ENCODE measurements at regions not wholly inside any gene's neighbourhood (a gene's known extent, or its start where the extent isn't known, plus 50 kb on each side); places are given as distances from the start of the nearest gene placed in this dataset.

DNA sequence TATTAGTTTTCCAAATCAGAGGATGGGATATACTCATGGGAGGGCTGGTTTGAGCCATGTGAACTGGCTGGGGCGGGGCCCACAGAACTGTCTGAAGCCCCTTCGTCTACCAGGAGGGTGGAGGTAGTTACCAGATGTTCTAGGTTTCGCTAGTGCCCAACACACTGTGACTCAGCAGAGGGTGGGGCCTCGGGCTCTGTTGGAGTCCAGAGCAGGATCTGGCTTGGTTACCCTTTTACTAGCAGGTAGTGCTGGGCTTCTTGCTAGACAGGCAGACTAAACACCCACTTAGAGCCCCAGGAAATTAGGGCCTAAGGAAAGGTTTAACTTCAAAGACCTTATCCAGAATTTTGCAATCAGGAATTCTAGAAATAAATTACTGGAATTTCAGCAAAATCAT, 56.2 kb upstream of the CHRDL1 start:
- Histone ChIP-seq H3K4me1 (ENCODE audit: control insufficient read depth, insufficient read depth, low read length) (no peaks in the 10 kb centered on the region; the same call in 1 of the 2 replicates), H4K20me1 (ENCODE audit: control insufficient read depth, insufficient read depth) (no peaks in the 10 kb centered on the region; the same call in 1 of the 2 replicates), H3K4me2 (ENCODE audit: control insufficient read depth, insufficient read depth) (no peak overlapping the region), H3K9me3 (replicated peaks; ENCODE audit: control insufficient read depth, insufficient read depth, low read length) (no peaks in the 10 kb centered on the region), H3K79me2 (ENCODE audit: control insufficient read depth, insufficient read depth, low read length) (no peaks in the 10 kb centered on the region), H3K9ac (ENCODE audit: control insufficient read depth, insufficient read depth, low read length) (no peak overlapping the region), H3K27me3 (replicated peaks in 1 of 2; ENCODE audit: control insufficient read depth in 2 of 2, insufficient read depth in 2 of 2, low read length in 1 of 2) (no peaks in the 10 kb centered on the region), H2AFZ (ENCODE audit: control insufficient read depth, low read depth, low read length) (no peak overlapping the region), H3K36me3 (ENCODE audit: control insufficient read depth in 2 of 2, insufficient read depth in 2 of 2, low read length in 1 of 2) (no peaks in the 10 kb centered on the region), H3K4me3 (no peak overlapping the region), H3K27ac (ENCODE audit: control insufficient read depth, insufficient read depth) (no peak overlapping the region)
- no peak for DNase-seq (ENCODE audit: low read depth, low spot score)
- WGBS (ENCODE audit: insufficient coverage, insufficient replicate concordance, low lambda C conversion rate, missing lambda C conversion rate) = 33% methylated on average over 4 of the region's 4 CpGs
- intact Hi-C loops (cut with micrococcal nuclease; ENCODE audit: unreplicated experiment) (loop anchor here (1.0 to 10.0 kb wide), 3 partner anchors 393 to 689 kb away; no protein-coding TSS in a partner anchor), in situ Hi-C loops (cut with MboI) (loop anchor here (10.0 kb wide), 1 partner anchor 393 kb away; no protein-coding TSS in a partner anchor)
- BruUV-seq (replicated peaks) = no TSS peak
- ChIA-PET CTCF (interaction anchor here (1.1 kb wide), 1 partner anchor 693 kb away, joined by 4 read pairs; no protein-coding TSS in a partner anchor), POLR2A (no interaction called here), SMC1A (ENCODE audit: uncharacterized antibody, unreplicated experiment) (interaction anchor here (1.0 kb wide), 1 partner anchor 406 kb away, joined by 3 read pairs; no protein-coding TSS in a partner anchor), RAD21 (ENCODE audit: unreplicated experiment) (interaction anchor here (2.0 kb wide), 1 partner anchor 403 kb away, joined by 5 read pairs; no protein-coding TSS in a partner anchor)
- ATAC-seq = peak; percentile 47
- no peak for FAIRE-seq
- TF ChIP-seq TARDBP (IDR thresholded peaks at IDR 0.05; ENCODE audit: borderline replicate concordance) = no peak
- no peak for TF ChIP-seq ZBED1 (IDR thresholded peaks at IDR 0.05; ENCODE audit: borderline replicate concordance)
- TF ChIP-seq, protein P1, sequence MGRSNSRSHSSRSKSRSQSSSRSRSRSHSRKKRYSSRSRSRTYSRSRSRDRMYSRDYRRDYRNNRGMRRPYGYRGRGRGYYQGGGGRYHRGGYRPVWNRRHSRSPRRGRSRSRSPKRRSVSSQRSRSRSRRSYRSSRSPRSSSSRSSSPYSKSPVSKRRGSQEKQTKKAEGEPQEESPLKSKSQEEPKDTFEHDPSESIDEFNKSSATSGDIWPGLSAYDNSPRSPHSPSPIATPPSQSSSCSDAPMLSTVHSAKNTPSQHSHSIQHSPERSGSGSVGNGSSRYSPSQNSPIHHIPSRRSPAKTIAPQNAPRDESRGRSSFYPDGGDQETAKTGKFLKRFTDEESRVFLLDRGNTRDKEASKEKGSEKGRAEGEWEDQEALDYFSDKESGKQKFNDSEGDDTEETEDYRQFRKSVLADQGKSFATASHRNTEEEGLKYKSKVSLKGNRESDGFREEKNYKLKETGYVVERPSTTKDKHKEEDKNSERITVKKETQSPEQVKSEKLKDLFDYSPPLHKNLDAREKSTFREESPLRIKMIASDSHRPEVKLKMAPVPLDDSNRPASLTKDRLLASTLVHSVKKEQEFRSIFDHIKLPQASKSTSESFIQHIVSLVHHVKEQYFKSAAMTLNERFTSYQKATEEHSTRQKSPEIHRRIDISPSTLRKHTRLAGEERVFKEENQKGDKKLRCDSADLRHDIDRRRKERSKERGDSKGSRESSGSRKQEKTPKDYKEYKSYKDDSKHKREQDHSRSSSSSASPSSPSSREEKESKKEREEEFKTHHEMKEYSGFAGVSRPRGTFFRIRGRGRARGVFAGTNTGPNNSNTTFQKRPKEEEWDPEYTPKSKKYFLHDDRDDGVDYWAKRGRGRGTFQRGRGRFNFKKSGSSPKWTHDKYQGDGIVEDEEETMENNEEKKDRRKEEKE (IDR thresholded peaks at IDR 0.05) = no peak
- no peak for TF ChIP-seq SIN3A (IDR thresholded peaks at IDR 0.05; ENCODE audit: low read depth, low read length)
- TF ChIP-seq, protein P2, sequence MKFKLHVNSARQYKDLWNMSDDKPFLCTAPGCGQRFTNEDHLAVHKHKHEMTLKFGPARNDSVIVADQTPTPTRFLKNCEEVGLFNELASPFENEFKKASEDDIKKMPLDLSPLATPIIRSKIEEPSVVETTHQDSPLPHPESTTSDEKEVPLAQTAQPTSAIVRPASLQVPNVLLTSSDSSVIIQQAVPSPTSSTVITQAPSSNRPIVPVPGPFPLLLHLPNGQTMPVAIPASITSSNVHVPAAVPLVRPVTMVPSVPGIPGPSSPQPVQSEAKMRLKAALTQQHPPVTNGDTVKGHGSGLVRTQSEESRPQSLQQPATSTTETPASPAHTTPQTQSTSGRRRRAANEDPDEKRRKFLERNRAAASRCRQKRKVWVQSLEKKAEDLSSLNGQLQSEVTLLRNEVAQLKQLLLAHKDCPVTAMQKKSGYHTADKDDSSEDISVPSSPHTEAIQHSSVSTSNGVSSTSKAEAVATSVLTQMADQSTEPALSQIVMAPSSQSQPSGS (IDR thresholded peaks at IDR 0.05; ENCODE audit: low read length) = no peak
- TF ChIP-seq ETV6 (conservative IDR thresholded peaks at IDR 0.05 in 1 of 2, IDR thresholded peaks at IDR 0.05 in 1 of 2; ENCODE audit: borderline replicate concordance in 1 of 2, low read depth in 1 of 2) = no peak
- TF ChIP-seq MYB (IDR thresholded peaks at IDR 0.05; ENCODE audit: borderline replicate concordance, low read depth, low read length) = no peak
